ENCODE measurements at regions not wholly inside any gene's neighbourhood (a gene's known extent, or its start where the extent isn't known, plus 50 kb on each side); places are given as distances from the start of the nearest gene placed in this dataset.

DNA sequence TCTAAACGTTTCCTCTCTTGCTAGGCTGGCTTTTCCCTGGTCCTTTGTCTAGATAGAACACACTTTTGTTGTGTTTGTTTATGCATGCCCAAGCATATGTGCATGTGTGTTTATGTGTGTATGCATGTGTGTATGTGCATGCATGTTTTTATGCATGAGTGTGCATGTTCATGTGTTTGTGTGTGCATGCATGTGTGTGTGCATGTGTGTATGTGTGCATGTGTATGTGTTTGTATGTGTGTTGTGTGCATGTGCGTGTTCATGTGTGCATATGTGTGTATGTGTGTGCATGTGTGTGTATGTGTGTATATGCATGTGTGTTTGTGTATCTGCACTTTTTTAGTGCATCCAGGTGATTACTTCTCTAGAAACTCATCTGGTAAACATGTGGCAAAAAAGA lies 558.0 kb downstream of the GALR1 start:
- no peak for TF ChIP-seq POLR2A (IDR thresholded peaks at IDR 0.05; ENCODE audit: extremely low read depth, insufficient read length)
- TF ChIP-seq, protein P1, sequence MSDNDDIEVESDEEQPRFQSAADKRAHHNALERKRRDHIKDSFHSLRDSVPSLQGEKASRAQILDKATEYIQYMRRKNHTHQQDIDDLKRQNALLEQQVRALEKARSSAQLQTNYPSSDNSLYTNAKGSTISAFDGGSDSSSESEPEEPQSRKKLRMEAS (IDR thresholded peaks at IDR 0.05; ENCODE audit: low read depth, low read length): no peak
- TF ChIP-seq, protein P2, sequence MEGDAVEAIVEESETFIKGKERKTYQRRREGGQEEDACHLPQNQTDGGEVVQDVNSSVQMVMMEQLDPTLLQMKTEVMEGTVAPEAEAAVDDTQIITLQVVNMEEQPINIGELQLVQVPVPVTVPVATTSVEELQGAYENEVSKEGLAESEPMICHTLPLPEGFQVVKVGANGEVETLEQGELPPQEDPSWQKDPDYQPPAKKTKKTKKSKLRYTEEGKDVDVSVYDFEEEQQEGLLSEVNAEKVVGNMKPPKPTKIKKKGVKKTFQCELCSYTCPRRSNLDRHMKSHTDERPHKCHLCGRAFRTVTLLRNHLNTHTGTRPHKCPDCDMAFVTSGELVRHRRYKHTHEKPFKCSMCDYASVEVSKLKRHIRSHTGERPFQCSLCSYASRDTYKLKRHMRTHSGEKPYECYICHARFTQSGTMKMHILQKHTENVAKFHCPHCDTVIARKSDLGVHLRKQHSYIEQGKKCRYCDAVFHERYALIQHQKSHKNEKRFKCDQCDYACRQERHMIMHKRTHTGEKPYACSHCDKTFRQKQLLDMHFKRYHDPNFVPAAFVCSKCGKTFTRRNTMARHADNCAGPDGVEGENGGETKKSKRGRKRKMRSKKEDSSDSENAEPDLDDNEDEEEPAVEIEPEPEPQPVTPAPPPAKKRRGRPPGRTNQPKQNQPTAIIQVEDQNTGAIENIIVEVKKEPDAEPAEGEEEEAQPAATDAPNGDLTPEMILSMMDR (IDR thresholded peaks at IDR 0.05; ENCODE audit: low read depth, low read length): no peak
- TF ChIP-seq MYC (IDR thresholded peaks at IDR 0.05; ENCODE audit: low read depth, low read length): no peak
- H3K4me3 ChIP-seq (ENCODE audit: low read depth, low read length): no peak overlapping the region
- DNase-seq (ENCODE audit: low read depth): no peak

DNA sequence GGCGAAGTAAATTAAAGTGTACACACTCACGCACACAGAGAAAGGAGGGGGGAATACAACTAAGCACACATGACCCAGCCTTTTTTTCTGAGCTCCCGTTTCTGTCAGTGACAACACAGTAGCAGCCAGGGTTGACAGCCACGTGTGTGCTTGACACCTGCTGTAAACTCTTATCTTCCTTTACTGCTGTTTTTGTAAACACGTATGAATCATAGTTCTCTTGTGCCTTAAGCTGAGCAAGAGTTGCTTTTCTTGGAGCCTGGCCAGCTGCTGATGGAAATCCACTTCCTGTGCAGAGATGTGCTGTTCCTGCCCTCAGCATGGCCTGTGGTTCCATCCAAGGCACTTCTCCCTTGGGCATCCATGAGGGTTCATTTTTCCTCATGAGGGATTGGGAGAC lies 561.9 kb downstream of the GALR1 start:
- no peak overlapping the region for H3K4me3 ChIP-seq (ENCODE audit: low read depth, low read length)
- DNase-seq (ENCODE audit: low read depth): peak; percentile 11
- TF ChIP-seq, protein P1 (IDR thresholded peaks at IDR 0.05; ENCODE audit: low read depth, low read length): no peak
- TF ChIP-seq, protein P2 (IDR thresholded peaks at IDR 0.05; ENCODE audit: low read depth, low read length): no peak
- no peak for TF ChIP-seq POLR2A (IDR thresholded peaks at IDR 0.05; ENCODE audit: extremely low read depth, insufficient read length)
- no peak for TF ChIP-seq MYC (IDR thresholded peaks at IDR 0.05; ENCODE audit: low read depth, low read length)

DNA sequence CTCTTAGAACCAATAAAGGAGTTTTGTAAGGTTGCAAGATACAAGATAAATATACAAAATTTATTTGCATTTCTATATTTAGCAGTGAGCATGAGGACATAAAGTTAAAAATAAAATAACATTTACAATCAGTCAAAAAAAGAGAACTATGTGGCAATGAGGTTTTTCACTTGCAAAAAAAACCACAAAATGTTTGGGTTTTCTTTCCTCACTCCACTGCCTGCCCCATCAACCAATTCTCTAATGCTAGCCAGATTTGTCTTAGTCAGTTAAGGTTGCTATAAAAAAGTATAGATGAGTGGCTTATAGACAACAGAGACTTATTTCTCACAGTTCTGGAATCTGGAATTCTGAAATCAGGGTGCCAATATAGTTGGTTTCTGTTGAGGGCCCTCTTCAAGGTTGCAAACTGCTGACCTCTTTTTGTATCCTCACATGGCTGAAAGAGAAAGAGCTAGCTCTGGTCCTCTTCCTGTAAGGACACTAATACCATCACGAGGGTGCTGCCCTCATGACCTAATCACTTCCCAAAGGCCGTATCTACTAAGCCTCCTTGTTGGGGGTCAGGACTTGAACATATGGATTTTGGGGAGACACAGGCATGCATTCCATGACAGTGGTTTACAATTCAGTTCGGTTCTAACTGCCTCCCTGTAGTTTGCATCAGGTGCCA lies 566.2 kb downstream of the GALR1 start:
- TF ChIP-seq MYC (IDR thresholded peaks at IDR 0.05; ENCODE audit: low read depth, low read length): no peak
- no peak for TF ChIP-seq POLR2A (IDR thresholded peaks at IDR 0.05; ENCODE audit: extremely low read depth, insufficient read length)
- no peak overlapping the region for H3K4me3 ChIP-seq (ENCODE audit: low read depth, low read length)
- peak; percentile 23 for DNase-seq (ENCODE audit: low read depth)

DNA sequence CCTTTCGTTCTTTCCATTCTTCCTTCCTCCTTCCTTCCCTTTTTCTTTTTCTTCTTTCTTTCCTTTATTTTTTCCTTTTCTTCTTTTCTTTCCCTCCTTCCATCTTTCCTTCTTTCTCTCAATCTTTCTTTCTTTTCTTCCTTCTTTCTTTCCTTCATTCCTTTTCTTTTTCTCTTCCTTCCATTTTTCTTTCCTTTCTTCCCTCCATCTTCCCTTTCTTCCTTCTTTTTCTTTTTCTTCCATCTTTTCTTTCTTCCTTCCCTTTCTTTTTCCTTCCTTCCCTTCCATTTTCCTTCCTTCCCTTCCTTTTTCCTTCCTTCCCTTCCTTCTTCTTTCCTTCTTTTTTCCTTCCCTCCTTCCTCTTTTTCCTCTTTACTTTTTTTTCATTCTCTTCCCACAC lies 568.7 kb downstream of the GALR1 start:
- H3K4me3 ChIP-seq (ENCODE audit: low read depth, low read length): no peak overlapping the region
- DNase-seq (ENCODE audit: low read depth): no peak
- TF ChIP-seq MYC (IDR thresholded peaks at IDR 0.05; ENCODE audit: low read depth, low read length) (no peak), POLR2A (IDR thresholded peaks at IDR 0.05; ENCODE audit: extremely low read depth, insufficient read length) (no peak)
- TF ChIP-seq, protein P1 (IDR thresholded peaks at IDR 0.05; ENCODE audit: low read depth, low read length): no peak
- TF ChIP-seq, protein P2 (IDR thresholded peaks at IDR 0.05; ENCODE audit: low read depth, low read length): no peak

DNA sequence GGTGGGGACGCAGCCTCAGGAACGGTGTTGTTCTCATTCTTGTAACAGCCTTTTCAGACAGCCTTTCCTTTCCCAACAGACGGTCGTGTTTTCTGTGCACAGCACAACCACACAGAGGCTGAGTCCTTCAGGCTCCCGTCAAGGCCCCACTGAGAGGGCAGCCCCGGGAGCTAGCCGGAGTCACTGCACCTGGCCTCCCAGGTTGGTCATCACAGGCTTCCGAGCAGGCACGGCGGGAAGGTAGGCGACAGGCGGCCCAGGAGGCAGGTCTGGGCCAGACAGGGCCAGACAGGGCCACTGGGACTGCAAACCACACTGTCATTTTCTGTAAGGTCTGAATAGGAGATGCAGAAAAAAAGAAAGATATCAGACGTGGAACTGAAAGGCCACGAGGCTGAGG lies 570.8 kb downstream of the GALR1 start:
- TF ChIP-seq, protein P1 (IDR thresholded peaks at IDR 0.05; ENCODE audit: low read depth, low read length): no peak
- TF ChIP-seq, protein P2 (IDR thresholded peaks at IDR 0.05; ENCODE audit: low read depth, low read length): no peak
- TF ChIP-seq POLR2A (IDR thresholded peaks at IDR 0.05; ENCODE audit: extremely low read depth, insufficient read length): no peak
- TF ChIP-seq MYC (IDR thresholded peaks at IDR 0.05; ENCODE audit: low read depth, low read length): no peak
- no peak for DNase-seq (ENCODE audit: low read depth)
- no peak overlapping the region for H3K4me3 ChIP-seq (ENCODE audit: low read depth, low read length)

DNA sequence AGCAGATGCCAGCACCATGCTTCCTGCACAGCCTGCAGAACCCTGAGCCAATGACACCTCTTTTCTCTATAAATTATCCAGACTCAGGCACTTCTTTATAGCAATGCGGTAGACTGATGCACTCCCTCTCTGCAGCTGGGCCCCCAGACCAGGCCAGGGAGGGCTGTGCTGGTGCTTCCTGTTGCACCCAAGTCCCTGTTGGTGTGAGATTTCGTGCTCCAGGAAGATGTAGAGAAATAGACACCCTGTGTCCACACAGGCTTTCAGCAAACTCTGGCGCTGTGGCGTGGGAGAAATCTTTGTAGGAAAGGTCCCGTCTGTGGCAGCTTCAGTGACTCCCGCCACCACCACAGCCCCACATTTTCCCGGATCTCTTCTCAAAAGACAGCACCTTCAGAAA lies 572.2 kb downstream of the GALR1 start:
- TF ChIP-seq, protein P2 (IDR thresholded peaks at IDR 0.05; ENCODE audit: low read depth, low read length): no peak
- no peak for DNase-seq (ENCODE audit: low read depth)
- no peak overlapping the region for H3K4me3 ChIP-seq (ENCODE audit: low read depth, low read length)
